ENCODE measurements at regions not wholly inside any gene's neighbourhood (a gene's known extent, or its start where the extent isn't known, plus 50 kb on each side); places are given as distances from the start of the nearest gene placed in this dataset.

DNA sequence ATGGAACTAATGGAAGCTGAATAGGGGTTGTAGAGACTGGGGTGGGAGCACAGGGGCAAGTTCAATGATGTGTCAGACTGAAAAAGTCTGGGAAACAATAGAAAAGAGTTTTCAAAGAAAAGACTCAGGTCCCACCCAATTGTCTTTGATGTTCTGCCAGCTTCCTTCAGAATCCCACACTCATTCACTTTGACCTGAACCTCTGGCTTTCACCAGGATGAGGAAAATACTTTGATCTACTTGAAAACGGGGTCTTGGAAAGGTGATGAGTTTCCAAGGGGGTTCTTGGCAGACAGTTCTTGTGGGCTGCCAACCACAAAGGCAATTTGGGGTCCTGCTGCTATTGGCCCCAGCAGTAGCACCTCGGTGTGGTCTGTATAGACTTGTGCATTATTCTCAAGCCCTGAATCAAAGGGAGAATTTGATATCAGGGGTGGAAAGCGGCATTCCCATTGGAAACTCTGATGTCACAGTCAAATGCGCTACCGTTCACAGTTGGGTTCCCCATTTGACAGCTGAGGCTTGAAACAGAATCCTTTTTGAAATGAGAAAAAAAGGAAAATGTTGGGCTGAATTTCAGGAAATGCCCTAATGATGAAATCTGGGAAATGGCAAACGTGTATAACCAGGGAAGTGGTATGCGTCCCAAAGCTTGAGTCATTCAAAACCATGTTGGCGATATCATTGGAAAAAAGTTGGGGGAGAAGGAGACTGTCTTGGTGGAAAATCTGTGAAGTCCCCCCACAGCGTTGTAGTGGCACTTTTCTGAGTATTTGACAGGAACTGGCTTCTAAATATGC lies 229.2 kb upstream of the LRTM1 start (continued):
- TF ChIP-seq ZBTB1 (CRISPR knock-in tag; IDR thresholded peaks at IDR 0.05; ENCODE audit: borderline replicate concordance, low read depth) = no peak
- TF ChIP-seq ELF2 (CRISPR knock-in tag; IDR thresholded peaks at IDR 0.05) = no peak
- TF ChIP-seq ZNF282 (CRISPR knock-in tag; IDR thresholded peaks at IDR 0.05) = no peak
- no peak for TF ChIP-seq RFX7 (CRISPR knock-in tag; IDR thresholded peaks at IDR 0.05)
- TF ChIP-seq, protein P1, sequence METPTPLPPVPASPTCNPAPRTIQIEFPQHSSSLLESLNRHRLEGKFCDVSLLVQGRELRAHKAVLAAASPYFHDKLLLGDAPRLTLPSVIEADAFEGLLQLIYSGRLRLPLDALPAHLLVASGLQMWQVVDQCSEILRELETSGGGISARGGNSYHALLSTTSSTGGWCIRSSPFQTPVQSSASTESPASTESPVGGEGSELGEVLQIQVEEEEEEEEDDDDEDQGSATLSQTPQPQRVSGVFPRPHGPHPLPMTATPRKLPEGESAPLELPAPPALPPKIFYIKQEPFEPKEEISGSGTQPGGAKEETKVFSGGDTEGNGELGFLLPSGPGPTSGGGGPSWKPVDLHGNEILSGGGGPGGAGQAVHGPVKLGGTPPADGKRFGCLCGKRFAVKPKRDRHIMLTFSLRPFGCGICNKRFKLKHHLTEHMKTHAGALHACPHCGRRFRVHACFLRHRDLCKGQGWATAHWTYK (CRISPR knock-in tag; IDR thresholded peaks at IDR 0.05) = no peak
- no peak for TF ChIP-seq HDAC1 (IDR thresholded peaks at IDR 0.05)
- TF ChIP-seq, protein P2, sequence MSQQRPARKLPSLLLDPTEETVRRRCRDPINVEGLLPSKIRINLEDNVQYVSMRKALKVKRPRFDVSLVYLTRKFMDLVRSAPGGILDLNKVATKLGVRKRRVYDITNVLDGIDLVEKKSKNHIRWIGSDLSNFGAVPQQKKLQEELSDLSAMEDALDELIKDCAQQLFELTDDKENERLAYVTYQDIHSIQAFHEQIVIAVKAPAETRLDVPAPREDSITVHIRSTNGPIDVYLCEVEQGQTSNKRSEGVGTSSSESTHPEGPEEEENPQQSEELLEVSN (IDR thresholded peaks at IDR 0.05; ENCODE audit: borderline replicate concordance in 1 of 2, extremely low read depth in 1 of 2, insufficient read depth in 1 of 2, insufficient read length in 1 of 2, low read depth in 1 of 2, low read length in 1 of 2, poor library complexity in 1 of 2, severe bottlenecking in 1 of 2) = no peak
- TF ChIP-seq TCF7L2 (IDR thresholded peaks at IDR 0.05; ENCODE audit: low read depth, low read length) = no peak
